HFFc6 (cell line): ENCODE measurements at regions not wholly inside any gene's neighbourhood (a gene's known extent, or its start where the extent isn't known, plus 50 kb on each side); places are given as distances from the start of the nearest gene placed in this dataset.

Experiments used
- DNase-seq: peaks from one replicate; pipeline ENCODE4 v3.0.0-alpha.2; 2018
- H3K27ac Mint-ChIP-seq: 2 replicates; pipeline ENCODE4 v1.8.0; 2020; ENCODE audit warnings: mild to moderate bottlenecking, mixed read lengths
- H3K27me3 Mint-ChIP-seq: 2 replicates; pipeline ENCODE4 v1.8.0; 2021; ENCODE audit warnings: mild to moderate bottlenecking, moderate library complexity, mixed read lengths; ENCODE audit not compliant: insufficient read depth
- H3K36me3 Mint-ChIP-seq: 2 replicates; pipeline ENCODE4 v1.8.0; 2021; ENCODE audit warnings: low read depth, mixed read lengths
- H3K4me1 Mint-ChIP-seq: 2 replicates; pipeline ENCODE4 v1.8.0; 2020; ENCODE audit warnings: low read depth, mixed read lengths
- H3K4me3 Mint-ChIP-seq: 2 replicates; pipeline ENCODE4 v1.8.0; 2020; ENCODE audit warnings: mild to moderate bottlenecking, moderate library complexity, mixed read lengths
- H3K9me3 Mint-ChIP-seq: 2 replicates; pipeline ENCODE4 v1.8.0; 2020; ENCODE audit warnings: mild to moderate bottlenecking, mixed read lengths
- CTCF ChIP-seq: fragments of 200-600 bp; sonication (generic); IDR thresholded peaks from 2 replicates; pipeline ENCODE4 v1.5.0; 2021; ENCODE audit warnings: antibody characterized with exemption, mild to moderate bottlenecking

DNA sequence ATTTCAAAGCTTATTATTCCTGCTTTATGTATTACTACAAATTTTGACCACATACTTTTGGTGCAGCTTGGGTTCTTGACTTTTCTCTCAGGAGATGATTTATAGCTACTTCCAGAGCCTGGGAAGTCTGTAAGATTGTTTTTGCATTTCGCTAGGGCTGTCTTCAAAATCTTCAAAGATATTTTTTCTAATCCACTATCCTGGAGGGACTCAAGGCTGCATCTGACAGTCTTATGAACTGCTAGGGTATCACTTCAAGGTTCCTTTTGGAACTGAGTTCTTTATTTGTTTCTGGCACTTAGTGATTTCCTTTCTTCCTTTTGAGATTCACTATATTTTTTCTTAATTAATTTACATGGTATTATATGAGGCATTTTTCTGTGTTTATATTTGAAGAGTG lies 90.0 kb upstream of the LYPLAL1 start:
- Mint-ChIP-seq H3K27me3 (no peaks in the 10 kb centered on the region; the same call in 1 of the 2 replicates), H3K27ac (no peak overlapping the region), H3K9me3 (no peaks in the 10 kb centered on the region), H3K36me3 (no peaks in the 10 kb centered on the region), H3K4me1 (peaks cover 60% of the 10 kb centered on the region), H3K4me3 (no peak overlapping the region)
- no peak for DNase-seq
- TF ChIP-seq CTCF, result no peak

DNA sequence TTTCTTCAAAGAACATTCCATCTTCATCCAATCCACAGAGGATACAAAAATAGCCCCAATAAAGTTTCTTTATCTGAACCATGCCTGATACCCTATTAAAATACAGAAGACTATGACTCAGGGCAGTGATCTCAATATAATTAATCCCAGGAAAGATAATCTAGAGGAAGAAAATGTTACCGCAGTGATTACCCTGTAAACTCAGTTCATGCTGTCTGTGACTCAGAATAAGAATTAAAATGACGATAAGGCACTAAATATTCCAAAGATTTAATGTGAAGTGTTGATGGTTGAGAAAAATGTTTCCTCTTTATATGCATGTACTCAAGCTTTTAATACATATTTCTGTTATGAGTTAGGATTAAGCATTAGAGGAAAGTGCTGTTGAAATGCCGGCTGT lies 88.6 kb upstream of the LYPLAL1 start:
- TF ChIP-seq CTCF, result no peak
- peak overlapping the region; percentile 83 for H3K27ac Mint-ChIP-seq
- peak overlapping the region; percentile 51 for H3K4me3 Mint-ChIP-seq
- H3K36me3 Mint-ChIP-seq, result no peaks in the 10 kb centered on the region
- no peaks in the 10 kb centered on the region; the same call in none of the 2 replicates for H3K27me3 Mint-ChIP-seq
- H3K4me1 Mint-ChIP-seq, result peaks cover 75% of the 10 kb centered on the region
- H3K9me3 Mint-ChIP-seq, result no peaks in the 10 kb centered on the region
- peak; percentile 90 for DNase-seq

DNA sequence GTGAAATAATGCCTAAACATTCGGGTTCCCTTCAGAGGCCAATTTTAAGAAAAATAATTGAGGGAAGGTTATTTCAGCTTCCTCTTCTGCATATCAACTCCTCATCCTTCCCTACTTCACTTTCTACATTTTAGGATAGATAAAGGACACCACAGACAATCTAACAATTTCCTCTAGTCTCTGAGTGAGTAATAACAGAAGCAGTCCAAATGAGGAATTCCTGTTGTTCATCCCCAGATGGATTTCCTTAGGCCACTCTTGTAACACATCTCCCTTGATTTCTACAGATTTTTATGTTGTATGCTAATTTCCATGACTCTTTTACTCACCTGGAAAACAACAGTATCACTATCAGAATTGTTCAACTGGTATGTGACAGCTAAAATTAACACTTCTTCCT lies 87.7 kb upstream of the LYPLAL1 start:
- H3K4me1 Mint-ChIP-seq, result peaks cover 84% of the 10 kb centered on the region
- no peaks in the 10 kb centered on the region; the same call in none of the 2 replicates for H3K27me3 Mint-ChIP-seq
- DNase-seq, result peak; percentile 49
- no peaks in the 10 kb centered on the region for H3K9me3 Mint-ChIP-seq
- no peaks in the 10 kb centered on the region for H3K36me3 Mint-ChIP-seq
- H3K4me3 Mint-ChIP-seq, result peak overlapping the region; percentile 15
- no peak for TF ChIP-seq CTCF
- peak overlapping the region; percentile 83 for H3K27ac Mint-ChIP-seq

- H3K4me3 Mint-ChIP-seq, result no peak overlapping the region
- peaks cover 94% of the 10 kb centered on the region for H3K4me1 Mint-ChIP-seq
- H3K27me3 Mint-ChIP-seq, result no peaks in the 10 kb centered on the region; the same call in none of the 2 replicates
- no peaks in the 10 kb centered on the region for H3K36me3 Mint-ChIP-seq
- H3K9me3 Mint-ChIP-seq, result no peaks in the 10 kb centered on the region
- no peak for DNase-seq
- no peak for TF ChIP-seq CTCF
- peak overlapping the region; percentile 21; the same call in 1 of the 2 replicates for H3K27ac Mint-ChIP-seq
These were observed 86.7 kb upstream of the LYPLAL1 start for GRCh38 chr1:219086956-219087469.

- Mint-ChIP-seq H3K9me3 (peaks cover 13% of the 10 kb centered on the region; the same call in 1 of the 2 replicates), H3K4me3 (peak overlapping the region; percentile 6; the same call in 1 of the 2 replicates), H3K27me3 (no peaks in the 10 kb centered on the region; the same call in none of the 2 replicates), H3K27ac (peak overlapping the region; percentile 86), H3K36me3 (peaks cover 17% of the 10 kb centered on the region), H3K4me1 (peaks cover 90% of the 10 kb centered on the region)
- no peak for TF ChIP-seq CTCF
- DNase-seq, result peak; percentile 94
These were observed 84.7 kb upstream of the LYPLAL1 start for GRCh38 chr1:219088778-219089557.
